IPS-NIHi7 (cell line): ENCODE measurements at regions not wholly inside any gene's neighbourhood (a gene's known extent, or its start where the extent isn't known, plus 50 kb on each side); places are given as distances from the start of the nearest gene placed in this dataset.
A peak's percentile ranks its signal among the peaks of the same experiment; 100 is the strongest.

Experiments
- DNase-seq: peaks from one replicate; pipeline ENCODE4 v3.0.0; 2012; ENCODE audit warnings: mixed read lengths; ENCODE audit errors: extremely low spot score

DNA sequence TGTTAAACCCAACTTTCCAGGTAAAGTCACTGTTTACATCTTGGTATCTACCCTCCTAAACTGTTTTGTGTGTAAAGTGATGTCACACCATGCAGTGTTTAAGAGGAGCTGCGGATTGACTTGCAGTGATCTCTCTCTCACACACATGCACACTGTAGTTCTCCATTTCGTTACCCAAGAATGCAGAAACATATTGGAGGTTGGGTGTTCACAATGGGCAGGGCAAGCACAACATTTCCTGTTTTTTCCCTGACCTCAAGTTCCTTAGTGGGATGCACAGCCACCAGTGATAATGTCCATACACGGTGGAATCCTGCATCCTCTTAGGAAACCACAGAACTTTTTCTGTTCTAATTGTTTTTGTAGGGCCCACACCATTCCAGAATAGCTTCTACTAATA, 85.3 kb upstream of the CFAP20DC start:
- no peak for DNase-seq

DNA sequence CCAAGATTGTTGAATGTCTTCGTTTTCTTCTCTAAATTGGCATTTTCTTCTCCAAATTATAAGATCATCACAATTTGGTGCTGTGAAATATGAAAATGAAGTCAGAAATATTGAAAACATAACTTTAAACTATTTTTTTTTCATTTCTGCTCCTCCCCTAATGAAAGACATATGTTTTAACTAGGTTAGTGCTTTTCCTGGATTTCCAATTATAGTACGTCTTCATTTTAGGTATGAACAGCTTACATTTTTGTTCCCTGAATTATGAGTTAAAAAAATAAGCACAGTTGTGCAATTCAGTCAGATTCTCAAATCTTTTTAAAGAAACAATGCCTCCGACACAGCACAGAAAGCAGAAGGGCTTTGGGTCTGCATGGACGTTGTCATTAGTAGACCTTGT, 83.5 kb upstream of the CFAP20DC start:
- DNase-seq: no peak

DNA sequence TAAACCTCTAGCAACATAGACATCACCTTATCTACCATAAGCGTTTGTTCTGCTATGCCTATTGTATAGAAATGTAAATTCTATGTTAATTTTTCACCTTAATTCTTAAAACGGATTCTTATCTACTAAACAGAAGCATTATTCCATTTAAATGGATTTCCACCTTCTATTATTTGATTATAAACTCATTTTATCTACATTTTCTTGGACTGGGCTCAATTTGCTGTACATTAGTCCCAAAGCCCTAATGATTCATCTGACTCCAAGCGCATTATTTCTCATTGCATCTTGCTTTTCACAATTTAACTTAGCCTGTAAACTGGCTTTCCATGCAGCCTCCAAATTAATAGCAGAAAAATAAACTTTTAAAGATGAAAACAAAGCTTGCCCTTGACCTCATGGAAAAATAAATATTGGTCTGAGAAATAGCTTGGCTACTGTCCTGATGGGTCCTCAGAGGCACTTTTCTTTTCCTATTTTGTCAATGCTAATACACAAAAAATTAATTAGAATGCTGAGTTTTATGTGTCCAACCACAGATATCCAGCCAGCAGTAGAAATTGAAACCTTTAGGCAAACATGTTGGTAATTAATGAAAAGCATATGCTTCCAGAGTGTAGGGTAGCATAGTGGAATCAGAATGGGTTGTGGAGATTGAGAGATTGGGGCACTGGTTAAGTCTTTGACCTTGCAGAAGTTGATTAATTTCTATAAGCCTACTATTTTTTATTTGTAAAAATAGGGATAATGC, 81.4 kb upstream of the CFAP20DC start:
- no peak for DNase-seq

DNA sequence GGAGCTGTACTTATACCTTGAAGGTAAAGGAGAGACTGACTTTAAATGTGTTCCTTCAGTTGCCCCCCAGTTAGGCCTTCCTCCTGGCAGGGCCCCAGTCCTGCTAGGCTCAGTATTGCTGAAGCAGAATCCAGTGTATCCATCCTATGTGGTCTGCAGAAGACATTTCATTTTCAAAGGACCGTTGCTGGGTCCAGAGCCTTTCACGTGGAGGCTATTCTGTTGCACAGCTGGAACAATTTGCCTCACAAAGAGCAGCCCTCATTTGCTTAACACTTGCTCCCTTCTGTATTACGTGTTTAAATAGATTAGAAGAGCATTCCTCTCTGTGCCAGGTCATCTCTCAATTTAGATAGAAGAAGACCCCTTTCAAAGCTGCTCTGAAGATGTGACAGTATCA, 78.9 kb upstream of the CFAP20DC start:
- DNase-seq: peak; percentile 59

DNA sequence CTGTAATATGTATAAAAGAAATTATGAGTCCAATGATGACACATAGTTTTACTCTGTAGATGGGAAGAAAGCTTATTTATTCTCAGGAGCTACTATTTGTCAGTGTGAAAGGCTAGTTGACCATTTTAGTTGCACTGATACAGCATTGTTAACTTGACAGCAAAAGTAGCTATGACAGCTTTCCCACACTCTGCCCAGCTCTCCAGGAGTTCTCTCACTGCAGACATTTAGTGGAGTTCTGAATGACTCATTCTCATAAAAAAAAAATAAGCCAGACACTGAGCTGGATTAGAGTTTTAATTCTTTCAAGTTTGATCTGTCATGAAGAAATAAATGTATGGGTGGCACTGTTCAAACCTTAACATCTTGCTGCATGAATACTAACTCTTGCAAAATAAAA, 77.2 kb upstream of the CFAP20DC start:
- DNase-seq: no peak

DNA sequence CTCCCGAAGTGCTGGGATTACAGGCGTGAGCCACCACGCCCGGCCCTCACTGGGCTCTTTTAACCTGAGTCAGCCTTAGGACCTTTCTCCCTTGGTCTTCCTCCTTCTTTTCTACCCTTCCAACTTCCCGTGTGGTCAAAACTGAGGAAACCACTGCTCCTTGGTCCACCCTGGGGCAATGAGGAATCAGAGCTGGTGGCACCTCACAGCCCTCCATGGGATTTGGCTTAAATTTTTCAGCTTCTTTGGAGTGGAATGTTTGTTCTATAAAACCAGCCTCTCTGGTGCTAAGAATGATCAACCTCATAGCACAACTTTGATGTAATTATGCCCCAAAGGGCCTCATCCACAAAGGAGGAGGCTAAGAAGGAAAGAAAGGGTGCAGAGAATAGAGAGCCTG, 76.6 kb upstream of the CFAP20DC start:
- DNase-seq: no peak

DNA sequence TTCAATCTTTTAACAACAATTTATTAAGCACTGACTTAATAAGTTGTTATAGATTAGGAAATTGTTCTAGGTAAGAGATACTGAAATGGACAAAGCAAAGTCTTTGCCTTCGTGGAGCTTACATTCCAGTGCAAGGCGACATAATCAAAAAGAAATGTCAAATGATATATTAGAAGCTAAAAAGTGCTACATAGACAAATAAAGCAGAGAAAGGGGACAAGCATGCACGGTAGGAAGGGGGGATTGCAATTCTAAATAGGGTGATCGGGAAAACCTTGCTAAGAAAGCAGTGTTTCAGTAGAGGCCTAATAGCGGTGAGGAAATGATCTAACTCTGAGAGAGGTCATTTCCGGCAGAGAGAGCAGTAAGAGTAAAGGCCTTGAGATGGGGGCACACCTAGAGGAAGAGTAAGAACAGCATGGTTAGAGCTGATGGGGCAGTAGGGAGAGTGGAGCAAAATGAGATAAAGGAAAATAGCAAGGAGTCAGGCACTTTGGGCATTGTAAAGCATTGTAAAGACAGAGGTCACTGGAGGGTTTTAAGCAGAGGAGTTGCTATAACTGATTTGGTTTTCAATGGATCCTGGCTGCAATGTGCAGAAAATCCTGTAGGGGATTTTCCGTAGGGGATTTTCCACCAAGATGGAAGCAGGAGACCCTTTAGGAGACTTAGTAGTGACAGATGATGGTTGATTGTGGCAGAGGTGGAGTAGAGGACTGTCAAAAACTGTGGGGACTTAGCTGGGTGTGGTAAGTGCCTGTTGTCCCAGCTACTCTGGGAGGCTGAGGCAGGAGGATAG, 71.7 kb upstream of the CFAP20DC start:
- no peak for DNase-seq

DNA sequence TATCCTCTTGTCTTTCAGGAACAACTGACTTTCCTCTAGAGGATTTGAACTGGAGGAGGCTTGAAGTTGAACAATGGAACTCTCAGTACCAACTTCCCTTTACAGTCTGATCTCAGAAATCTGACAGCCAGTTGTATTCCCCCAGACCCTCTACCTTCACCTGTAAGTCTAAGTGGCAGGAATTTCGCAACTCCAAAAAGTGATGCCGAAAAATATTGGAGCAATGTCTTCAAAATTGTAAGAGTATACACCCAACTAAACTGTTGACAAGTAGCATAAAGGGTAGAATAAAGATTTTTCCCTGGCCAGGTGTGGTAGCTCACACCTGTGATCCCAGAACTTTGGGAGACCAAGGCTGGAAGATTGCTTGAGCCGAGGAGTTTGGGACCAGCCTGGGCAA, 69.1 kb upstream of the CFAP20DC start:
- DNase-seq: no peak

DNA sequence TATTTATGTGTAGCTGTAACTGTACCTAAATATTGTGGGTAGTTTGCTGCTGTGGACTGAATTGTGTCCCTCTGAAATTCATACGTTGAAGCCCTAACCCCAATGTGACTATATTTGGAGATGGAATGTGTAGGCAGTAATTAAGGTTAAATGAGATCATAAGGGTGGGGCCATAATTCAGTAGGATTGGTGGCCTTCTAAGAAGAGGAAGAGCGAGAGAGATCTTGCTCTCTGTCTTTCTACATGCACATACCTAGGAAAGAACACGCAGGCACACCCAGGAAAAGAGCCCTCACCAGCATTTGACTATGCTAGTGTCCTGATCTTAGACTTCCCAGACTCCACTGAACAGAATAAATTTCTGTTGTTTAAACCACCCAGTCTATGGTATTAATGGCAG, 67.6 kb upstream of the CFAP20DC start:
- no peak for DNase-seq

DNA sequence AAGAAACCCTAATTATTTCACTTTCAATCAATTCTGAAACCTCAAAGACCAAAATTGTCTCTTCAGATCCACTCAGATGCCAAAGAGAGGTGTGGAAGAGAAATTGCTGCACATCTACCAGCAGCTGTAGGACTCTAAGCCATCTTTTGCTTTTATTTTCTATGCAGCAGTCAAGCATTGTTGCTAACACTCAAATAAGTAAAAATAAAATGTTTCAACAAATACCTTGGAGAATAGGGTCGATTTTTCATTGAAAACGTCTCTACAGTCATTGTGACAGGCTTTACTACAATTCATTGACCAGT, 66.4 kb upstream of the CFAP20DC start:
- DNase-seq: no peak

DNA sequence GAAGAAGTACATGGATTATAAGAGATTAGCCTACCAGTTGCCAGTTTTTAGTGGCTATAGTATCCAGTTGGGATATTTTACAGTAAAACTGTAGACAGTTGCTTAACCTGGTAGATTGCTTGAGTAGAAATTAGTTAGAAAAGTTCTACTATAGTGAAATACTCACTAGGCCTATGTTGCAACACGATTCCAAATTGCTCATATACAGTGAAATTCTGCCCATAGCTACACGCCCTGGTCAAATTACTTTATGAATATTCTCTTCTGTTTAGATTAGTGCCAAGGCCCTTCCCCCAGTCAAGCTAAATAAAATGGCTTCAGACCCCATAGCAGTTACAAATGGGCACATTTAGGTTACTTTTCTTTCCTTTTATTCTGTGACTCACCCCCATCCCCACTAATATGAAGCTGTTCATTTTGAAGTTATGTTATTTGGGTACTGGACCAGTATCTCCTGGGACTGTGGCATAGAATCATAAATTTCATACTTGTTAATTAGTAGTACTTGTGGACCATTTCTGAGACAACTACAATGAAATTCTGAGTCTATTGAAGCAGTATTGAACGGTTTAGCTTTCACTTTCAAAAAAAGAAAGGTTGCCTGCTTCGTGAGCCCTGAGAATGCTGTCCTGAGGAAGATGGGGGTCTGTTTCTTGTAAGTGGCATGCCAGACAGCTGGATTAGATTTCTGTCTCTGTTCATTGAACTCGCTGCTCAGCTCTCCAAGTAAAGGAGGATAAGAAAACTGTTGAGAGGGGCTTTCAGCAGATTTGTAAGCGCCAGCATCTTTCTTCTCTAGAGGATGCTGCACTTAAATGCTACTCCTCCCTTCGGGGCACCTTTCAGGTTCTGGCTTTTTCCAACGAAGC, 65.8 kb upstream of the CFAP20DC start:
- no peak for DNase-seq

DNA sequence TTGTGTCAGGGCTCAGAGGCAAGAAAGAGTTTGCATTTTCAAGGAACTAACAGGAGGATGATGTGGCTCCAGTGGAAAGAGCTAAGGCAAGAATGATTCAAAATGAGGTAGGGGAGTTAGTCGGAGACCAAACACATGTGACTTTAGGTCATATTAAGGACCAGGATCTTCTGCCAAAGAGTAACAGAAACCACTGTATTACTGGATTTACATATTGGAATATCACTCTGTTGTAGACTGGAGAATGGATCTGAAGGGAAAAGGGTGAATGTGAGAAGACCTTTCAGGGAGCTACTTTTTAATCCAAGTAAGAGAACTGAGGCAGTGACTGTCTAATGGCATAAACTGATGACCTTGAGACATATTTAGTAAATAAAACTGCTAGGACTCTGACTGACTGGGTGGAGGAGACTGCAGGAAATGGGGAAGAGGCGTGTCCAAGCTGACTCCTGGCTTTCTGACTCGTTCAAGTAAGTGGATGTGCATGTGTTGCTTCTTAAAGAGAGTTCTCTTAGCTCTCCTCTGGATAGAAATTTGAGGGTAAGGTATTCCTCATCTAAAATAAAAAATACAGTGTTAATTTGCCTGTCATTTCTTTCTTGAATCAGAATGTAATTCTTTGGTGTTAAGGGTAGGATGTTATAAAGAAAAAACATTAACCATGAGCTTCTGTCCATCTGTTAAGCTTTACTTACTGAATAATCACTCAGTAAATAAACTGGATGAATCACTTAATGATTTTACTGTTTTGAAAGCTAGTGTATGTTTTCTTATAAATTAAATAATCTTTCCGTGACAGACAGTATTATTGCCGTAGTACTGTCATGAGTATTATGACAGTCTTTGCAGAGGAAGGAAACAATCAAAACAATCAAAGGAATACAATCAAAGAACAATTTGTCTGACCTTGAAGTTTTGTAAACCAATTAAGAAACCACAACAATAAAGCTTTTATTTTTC, 58.3 kb upstream of the CFAP20DC start:
- no peak for DNase-seq

DNA sequence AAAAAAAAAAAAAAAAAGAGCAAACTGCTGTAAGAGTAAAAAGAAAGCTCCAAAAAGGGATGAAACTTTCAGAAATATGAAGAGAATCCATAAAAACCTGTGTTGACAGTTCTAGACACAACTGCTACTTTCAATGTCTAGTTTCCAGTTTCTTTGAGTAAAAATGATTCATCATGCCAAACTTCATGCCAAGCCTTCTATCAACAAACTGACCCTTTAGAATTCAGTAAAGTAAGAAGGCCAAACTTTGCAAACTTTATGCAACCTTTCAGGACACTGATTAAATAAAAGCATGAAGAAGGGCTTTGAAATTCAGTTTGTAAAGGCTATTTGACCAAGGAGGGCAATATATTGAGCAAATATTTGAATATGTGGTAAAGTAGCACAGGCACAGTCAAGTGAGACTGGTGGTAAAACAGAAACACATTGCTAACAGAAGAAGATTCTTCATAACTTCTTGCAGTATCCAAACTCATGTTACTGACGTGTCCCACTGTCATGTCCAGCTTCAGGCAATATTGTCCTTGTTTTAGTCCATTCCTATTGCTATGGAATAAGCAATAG, 56.3 kb upstream of the CFAP20DC start:
- DNase-seq: no peak

DNA sequence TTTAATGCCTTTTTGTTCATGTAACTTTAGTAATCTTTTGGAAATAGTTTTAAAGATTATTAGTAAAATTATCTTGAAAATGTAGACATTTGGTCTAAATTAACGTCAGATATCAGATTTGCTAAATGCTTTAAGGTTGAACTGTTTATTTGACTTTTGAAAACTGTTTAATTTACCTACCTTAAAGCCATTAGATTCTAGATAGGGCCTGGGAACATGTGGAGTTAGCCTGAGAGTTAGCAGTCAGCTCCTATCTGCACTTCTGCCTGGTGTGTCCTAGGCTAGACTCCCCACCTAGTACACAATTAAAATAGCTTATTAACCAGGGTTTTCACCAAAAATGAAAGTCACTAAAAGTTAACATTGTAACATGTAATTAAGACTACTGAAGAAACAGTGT, 53.7 kb upstream of the CFAP20DC start:
- no peak for DNase-seq

DNA sequence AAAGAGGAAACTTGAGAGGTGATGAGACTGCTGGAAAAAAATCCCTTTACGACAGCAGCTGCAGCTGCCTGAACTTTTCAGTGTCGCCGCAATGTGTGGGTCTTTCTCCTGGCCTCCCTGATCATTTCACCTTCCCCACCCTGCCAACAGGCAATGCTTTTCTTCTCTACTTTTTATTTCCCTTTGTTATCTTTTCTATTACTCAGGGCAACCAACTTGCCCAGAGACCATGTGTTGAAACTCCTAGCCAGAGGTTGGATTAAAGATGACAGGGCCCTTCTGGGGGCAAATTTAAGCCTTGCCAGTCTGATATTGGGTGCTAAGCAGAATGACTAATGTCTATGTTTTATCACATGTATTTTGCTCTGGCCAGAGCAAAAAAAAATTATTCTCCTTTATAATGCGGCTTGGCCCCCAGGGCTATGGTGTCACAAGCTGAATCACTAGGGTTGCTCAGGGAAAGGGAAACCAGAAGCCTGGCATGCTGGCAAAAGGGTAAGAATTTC, 51.5 kb upstream of the CFAP20DC start:
- DNase-seq: no peak
